Hypothalamus (tissue), 51 donors: ENCODE measurements at regions not wholly inside any gene's neighbourhood (a gene's known extent, or its start where the extent isn't known, plus 50 kb on each side); places are given as distances from the start of the nearest gene placed in this dataset.

Experiments used
- DNase-seq, 51 donors: peaks; one replicate each; lab custom pipeline; 2025; lab: John Stamatoyannopoulos, UW

- DNase-seq = no peak
Measured at GRCh38 chr9:109880276-109881169, 100.5 kb downstream of the PALM2AKAP2 start.

- DNase-seq = peak in 1 of 51 donors; percentile 28
Measured at GRCh38 chr9:109883623-109884022, 103.6 kb downstream of the PALM2AKAP2 start.

DNA sequence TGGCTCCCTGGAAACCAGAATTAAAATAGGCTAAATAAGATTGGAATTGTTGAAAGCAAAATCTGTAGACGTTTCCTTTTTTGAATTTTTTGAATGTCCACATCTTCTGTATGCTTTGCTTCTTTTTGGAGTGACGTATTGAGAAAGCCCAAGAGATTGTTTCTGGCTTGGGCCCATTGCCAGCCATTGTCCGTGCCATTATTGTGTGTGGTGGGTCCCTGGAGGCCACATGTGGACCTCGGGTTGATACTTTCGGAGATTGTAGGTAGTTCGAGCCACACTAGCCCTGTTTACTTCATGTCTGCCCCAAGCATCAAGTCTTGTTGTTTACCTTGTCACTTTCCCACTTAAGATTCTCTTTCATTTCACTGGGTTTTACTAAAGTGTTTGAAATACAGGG, 106.0 kb downstream of the PALM2AKAP2 start:
- DNase-seq = peak in 4 of 51 donors; percentile 14 to 47 (median 16)

- DNase-seq = no peak
Measured at GRCh38 chr9:109886617-109887016, 106.6 kb downstream of the PALM2AKAP2 start.

GRCh38 chr9:109887079-109887478, 107.1 kb downstream of the PALM2AKAP2 start:
- peak in 1 of 51 donors; percentile 68 for DNase-seq

DNA sequence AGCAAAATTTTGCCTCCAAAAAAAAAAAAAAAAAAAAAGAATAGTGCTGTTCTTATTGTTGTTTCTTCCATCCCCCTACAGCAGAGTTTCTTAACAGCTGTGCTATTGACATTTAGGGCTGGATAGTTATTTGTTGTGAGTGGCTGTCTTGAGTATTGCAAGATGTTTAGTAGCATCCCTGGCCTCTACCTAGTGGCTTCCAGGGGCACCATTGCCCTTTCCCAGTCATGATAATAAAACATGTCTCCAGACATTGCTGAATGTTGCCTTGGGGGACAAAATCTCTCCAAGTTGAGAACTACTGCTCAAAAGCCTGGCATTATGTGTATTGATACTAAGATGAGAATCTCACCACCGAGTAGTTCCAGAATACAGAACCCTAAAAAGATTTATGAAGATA, 108.7 kb downstream of the PALM2AKAP2 start:
- DNase-seq = no peak

GRCh38 chr9:109889456-109889855, 109.5 kb downstream of the PALM2AKAP2 start:
- DNase-seq = no peak

DNA sequence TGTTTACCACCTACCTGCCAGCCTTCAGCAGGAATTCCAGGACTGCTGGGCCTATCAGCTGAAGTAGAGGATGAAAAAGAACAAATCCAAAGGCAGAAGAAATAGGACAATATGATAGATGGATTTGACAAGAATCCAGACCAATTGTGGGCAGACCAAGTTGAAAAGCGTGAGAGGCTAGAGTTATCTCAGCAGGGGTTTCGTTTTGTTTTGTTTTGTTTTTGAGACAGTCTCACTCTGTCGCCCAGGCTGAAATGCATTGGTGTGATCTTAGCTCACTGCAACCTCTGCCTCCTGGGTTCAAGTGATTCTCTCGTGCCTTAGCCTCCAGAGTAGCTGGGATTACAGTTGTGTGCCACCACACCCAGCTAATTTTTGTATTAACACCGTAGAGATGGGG, 113.2 kb downstream of the PALM2AKAP2 start:
- DNase-seq = no peak

- no peak for DNase-seq
Measured at GRCh38 chr9:109894473-109894872, 114.5 kb downstream of the PALM2AKAP2 start.

DNA sequence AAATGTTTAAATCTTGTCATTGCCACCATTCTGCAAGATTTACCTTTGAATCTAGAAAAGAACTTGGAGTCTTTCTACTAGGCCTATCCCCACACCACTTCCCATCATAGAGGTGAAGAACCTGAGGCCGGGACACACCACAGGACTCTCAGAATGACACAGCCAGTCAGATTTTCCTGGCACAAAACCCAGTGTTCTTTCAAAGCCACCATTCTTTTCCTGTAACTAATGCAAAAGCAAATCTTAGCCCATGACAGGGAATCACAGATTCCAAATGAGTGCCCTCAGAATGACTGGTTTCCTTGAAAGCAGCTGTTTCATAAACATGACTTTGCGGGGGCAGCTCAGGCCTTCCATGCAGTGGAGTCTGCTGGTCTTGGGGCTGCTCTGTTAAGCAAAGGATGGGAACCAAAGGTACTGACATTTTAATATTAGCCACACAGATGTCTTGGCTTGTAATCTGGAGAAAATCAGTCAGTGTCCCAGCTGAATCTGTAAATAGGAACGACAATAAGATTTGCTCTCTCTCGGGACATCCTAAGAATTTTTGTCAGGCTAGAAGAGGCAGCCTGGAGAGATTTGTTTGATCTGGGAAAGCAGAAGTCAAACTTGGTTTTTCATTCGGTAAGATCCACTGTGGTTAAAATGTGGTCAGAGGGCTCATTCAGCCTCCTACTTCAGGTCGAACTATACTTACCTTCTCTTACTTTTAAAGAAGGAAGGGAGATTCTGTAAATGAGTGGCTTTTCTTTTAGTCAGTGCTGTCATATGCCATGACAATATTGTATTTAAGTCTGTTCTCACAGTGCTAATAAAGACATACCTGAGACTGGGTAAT, 115.1 kb downstream of the PALM2AKAP2 start:
- peak in 5 of 51 donors; percentile 9 to 32 (median 20) for DNase-seq

GRCh38 chr9:109901201-109901600, 121.2 kb downstream of the PALM2AKAP2 start:
- no peak for DNase-seq

GRCh38 chr9:109903515-109904138, 123.6 kb downstream of the PALM2AKAP2 start:
- peak in 19 of 51 donors; percentile 9 to 59 (median 28) for DNase-seq

GRCh38 chr9:109904666-109905065, 124.7 kb downstream of the PALM2AKAP2 start:
- DNase-seq = no peak

DNA sequence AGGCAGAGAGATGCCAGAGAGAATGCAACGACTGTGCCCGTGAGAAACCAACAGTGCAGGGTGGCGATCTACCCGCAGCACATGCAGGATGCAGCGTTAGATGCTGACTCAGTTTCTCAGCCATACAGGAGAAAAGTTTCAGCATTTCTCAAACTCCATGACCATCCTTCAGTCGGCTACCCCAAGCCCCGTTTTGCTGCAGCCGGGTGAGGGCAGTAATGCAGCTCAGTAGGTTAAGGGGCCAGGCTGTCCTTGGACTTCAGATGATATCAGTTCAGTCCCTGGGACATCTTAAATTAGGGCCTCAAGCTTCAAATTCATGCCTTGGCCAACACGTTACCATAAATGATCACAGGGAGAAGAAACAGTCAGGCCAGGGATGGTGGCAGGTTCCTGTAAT, 125.5 kb downstream of the PALM2AKAP2 start:
- no peak for DNase-seq

- DNase-seq = peak in 2 of 51 donors; percentile 12 to 17
Measured at GRCh38 chr9:109906766-109907382, 126.9 kb downstream of the PALM2AKAP2 start.

- DNase-seq = peak in 17 of 51 donors; percentile 6 to 48 (median 20)
Measured at GRCh38 chr9:109907400-109907799, 127.4 kb downstream of the PALM2AKAP2 start.

DNA sequence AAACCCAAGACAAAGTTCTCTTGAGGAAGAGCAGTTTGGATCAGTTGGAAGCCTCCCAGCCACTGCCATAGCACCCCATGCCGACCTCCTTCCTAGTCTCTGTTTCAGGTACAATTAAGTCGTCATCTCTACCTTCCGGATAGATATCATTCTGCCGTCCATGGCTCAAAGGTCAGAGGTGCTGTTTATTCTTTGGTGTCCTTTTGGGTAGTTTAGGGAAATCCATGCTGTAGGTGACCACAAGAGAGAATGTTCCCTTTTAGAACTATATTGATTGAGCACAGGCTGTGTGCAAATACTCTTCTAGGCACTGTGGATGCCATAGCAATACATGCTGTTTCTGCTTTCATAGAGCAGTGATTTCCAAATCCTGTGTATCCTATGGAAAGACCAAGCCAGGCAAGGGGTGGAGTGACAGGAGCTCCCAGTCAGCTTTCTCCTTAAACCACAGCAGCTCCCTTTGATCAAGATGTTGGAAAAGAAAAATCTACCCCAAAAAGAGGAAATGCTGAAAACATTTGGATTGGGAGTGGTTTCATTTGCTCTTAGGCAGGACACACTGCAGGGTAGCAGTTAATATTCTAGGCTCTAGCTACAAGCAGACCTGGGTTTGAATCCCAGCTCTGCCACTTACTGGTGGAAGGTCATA, 127.9 kb downstream of the PALM2AKAP2 start:
- no peak for DNase-seq

- no peak for DNase-seq
Measured at GRCh38 chr9:109908459-109909390, 128.7 kb downstream of the PALM2AKAP2 start.
